VCaP (cell line): ENCODE measurements at regions not wholly inside any gene's neighbourhood (a gene's known extent, or its start where the extent isn't known, plus 50 kb on each side); places are given as distances from the start of the nearest gene placed in this dataset.

Source experiments
- H3K27ac ChIP-seq: fragments of 450-650 bp; 2 replicates; pipeline ENCODE4 v1.5.1; 2017
- TF ChIP-seq, protein P1 (sequence below): fragments of 450-650 bp; conservative IDR thresholded peaks from 2 replicates; pipeline ENCODE4 v1.5.1; 2017; ENCODE audit warnings: mild to moderate bottlenecking, moderate library complexity

DNA sequence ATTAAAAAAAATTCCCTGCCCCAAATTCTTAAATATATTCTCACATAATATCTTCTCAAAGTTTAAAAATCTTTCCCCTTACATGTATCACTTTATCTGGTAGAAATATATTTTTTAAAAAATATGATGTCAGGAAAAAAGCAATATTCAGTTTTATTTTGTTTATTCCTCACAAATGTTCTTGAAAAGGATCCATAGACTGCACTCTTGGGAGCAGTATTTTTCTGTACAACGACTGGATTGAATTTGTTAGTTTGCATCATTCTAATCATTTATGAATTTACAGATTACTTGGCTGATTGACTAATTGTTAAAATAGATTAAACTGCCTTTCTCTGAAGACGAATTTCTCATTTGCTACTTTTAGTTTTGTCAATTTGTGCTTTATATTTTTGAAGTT is 468.1 kb upstream of the NOVA1 start:
- TF ChIP-seq, protein P1, sequence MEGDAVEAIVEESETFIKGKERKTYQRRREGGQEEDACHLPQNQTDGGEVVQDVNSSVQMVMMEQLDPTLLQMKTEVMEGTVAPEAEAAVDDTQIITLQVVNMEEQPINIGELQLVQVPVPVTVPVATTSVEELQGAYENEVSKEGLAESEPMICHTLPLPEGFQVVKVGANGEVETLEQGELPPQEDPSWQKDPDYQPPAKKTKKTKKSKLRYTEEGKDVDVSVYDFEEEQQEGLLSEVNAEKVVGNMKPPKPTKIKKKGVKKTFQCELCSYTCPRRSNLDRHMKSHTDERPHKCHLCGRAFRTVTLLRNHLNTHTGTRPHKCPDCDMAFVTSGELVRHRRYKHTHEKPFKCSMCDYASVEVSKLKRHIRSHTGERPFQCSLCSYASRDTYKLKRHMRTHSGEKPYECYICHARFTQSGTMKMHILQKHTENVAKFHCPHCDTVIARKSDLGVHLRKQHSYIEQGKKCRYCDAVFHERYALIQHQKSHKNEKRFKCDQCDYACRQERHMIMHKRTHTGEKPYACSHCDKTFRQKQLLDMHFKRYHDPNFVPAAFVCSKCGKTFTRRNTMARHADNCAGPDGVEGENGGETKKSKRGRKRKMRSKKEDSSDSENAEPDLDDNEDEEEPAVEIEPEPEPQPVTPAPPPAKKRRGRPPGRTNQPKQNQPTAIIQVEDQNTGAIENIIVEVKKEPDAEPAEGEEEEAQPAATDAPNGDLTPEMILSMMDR, result no peak
- no peak overlapping the region for H3K27ac ChIP-seq

DNA sequence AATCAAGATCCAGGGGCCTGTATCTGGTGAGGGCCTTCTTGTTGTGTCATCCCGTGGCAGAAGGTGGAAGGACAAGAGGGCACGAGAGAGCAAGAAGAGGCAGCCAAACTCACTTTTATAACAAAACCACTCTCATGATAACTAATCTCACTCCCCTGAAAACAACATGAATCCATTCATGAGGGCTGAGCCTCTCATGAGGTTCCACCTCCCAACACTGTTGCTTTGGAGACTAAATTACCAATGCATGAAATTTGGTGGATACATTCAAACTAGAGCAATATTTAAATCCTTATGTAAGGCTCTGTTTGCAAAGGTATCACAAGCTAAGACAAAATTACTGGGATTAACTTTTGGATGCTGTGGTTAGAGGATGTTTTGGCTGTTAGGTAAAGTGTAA is 470.1 kb upstream of the NOVA1 start:
- H3K27ac ChIP-seq, result no peak overlapping the region
- TF ChIP-seq, protein P1, result no peak

DNA sequence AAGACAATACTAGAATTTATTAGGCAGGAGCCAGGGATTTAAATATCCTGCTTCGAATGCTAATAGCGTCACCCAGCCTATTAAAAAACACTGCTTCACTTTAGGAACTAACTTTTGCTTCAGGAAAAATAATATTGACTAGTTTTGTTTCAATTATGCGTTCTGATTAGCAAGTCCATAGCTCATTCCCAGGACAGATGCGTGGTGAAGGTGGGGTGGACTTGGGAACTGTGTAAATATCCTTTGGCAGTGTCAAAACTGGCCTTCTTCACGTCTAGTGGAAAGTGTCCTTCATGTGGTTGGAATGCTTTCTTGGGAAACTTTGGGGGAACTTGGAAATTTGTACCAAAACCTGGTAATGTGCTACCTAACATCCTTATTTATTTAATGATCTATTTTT is 474.8 kb upstream of the NOVA1 start:
- TF ChIP-seq, protein P1, result no peak
- H3K27ac ChIP-seq, result no peak overlapping the region

DNA sequence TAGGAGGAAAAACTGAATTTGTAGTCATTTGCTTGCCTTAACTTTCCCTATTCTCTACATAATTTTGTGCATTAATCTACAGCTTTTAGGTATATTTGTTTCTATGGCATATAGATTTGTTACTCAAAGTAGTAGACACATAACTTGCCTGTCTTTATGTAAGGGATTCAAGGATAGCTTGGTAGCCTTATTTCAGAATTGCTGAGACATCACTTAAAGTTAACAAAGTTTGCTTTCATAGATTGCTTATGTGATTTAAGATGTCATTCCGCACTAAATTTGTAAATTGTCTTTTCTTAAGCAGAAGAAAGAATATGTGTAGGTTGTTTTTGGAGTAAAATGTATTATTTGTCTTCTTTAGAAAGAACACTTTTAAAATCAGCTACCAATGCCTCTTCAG is 477.7 kb upstream of the NOVA1 start:
- TF ChIP-seq, protein P1, result no peak
- no peak overlapping the region for H3K27ac ChIP-seq

DNA sequence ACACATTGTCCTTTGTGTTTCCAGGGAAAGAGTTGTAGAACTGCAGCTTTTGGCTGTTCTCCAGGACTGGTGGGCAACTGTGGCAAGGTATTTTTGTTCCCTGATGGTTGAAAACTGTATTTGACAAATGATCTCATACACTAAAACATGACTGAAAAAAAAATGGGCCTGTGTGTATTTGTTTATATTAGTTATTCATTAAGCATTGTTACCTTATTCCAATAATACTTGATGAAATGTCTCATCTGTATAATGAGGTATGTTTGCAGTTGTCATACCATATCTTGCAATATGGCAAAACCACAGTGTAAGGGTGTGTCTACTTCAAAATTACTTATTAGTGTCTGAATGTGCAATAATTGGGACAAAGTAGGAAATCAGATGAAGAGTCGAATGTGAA is 479.4 kb upstream of the NOVA1 start:
- TF ChIP-seq, protein P1, result no peak
- H3K27ac ChIP-seq, result no peak overlapping the region

DNA sequence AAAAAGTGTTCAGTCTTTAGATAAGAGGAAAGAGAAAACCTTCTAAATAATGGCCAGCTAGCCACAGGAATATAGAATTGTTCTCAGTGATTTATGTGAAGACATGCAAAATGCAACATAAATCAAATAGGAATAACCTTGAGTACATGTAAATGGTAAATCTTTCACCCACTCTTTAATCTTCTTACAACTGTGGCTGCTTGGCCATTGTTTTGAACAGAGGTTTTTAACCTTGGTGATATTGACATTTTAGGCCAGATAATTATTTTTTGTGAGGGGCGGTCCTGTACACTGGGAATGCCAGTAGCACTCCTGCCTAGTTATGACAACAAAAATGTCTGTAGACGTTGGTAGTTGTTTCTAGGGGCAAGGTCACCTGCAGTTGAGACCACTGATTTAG is 479.9 kb upstream of the NOVA1 start:
- TF ChIP-seq, protein P1, result no peak
- H3K27ac ChIP-seq, result no peak overlapping the region

DNA sequence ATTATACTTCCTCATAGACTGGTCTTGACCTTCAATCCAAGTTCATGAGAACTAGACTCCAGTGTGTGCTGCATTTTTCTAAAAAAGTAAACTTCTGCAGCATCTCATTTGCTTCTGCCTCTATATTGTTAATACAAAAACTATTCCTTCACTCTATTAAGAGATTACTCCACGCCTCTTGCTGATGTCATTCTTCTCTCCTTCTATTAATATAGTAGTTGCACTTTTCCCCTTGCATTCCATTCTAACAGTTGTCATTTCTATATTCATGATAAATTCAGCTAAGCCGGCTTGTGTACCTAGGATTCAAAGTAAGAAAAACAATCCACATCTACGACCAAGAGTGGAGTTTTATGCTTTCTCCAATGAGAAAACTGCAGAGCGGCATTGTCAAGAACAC is 480.4 kb upstream of the NOVA1 start:
- H3K27ac ChIP-seq, result no peak overlapping the region

More for the DNA sequence above, 480.4 kb upstream of the NOVA1 start:
- TF ChIP-seq, protein P1, result no peak
